GM18517 (cell line): ENCODE measurements at regions not wholly inside any gene's neighbourhood (a gene's known extent, or its start where the extent isn't known, plus 50 kb on each side); places are given as distances from the start of the nearest gene placed in this dataset.
"Not testable (repeated sequence)": the region's sequence is repeated elsewhere in the genome, so short reads cannot be mapped to it uniquely, and the experiment has no call there.

ENCODE experiments used
- ATAC-seq: cut with Tn5 transposase; IDR thresholded peaks from one replicate; pipeline ENCODE4 v1.9.1; 2021; ENCODE audit warnings: mild to moderate bottlenecking, moderate library complexity; ENCODE audit not compliant: unreplicated experiment

GRCh38 chr12:105862163-105862821 is 276.5 kb downstream of the NUAK1 start:
- no peak for ATAC-seq

GRCh38 chr12:105864316-105864715 is 274.4 kb downstream of the NUAK1 start:
- no peak for ATAC-seq

- no peak for ATAC-seq
Observed at GRCh38 chr12:105864901-105865300, 273.9 kb downstream of the NUAK1 start.

GRCh38 chr12:105865886-105866285 is 272.9 kb downstream of the NUAK1 start:
- no peak for ATAC-seq

GRCh38 chr12:105874121-105874520 is 264.6 kb downstream of the NUAK1 start:
- no peak for ATAC-seq

GRCh38 chr12:105876396-105876927 is 262.3 kb downstream of the NUAK1 start:
- no peak for ATAC-seq

GRCh38 chr12:105878964-105879363 is 259.8 kb downstream of the NUAK1 start:
- ATAC-seq = no peak

- ATAC-seq = no peak
Observed at GRCh38 chr12:105880824-105881388, 257.8 kb downstream of the NUAK1 start.

GRCh38 chr12:105882404-105882803 is 256.4 kb downstream of the NUAK1 start:
- no peak for ATAC-seq

GRCh38 chr12:105887131-105887530 is 251.6 kb downstream of the NUAK1 start:
- ATAC-seq = no peak

- ATAC-seq = no peak
Observed at GRCh38 chr12:105888696-105889095, 250.1 kb downstream of the NUAK1 start.

- ATAC-seq = no peak
Observed at GRCh38 chr12:105892362-105892910, 246.3 kb downstream of the NUAK1 start.

- not testable (repeated sequence) for ATAC-seq
Observed at GRCh38 chr12:105895197-105895832, 243.4 kb downstream of the NUAK1 start.

GRCh38 chr12:105897311-105897725 is 241.4 kb downstream of the NUAK1 start:
- no peak for ATAC-seq

- not testable (repeated sequence) for ATAC-seq
Observed at GRCh38 chr12:105898271-105898670, 240.5 kb downstream of the NUAK1 start.

- no peak for ATAC-seq
Observed at GRCh38 chr12:105899589-105899988, 239.2 kb downstream of the NUAK1 start.

GRCh38 chr12:105906561-105906960 is 232.2 kb downstream of the NUAK1 start:
- ATAC-seq = no peak

GRCh38 chr12:105907982-105908381 is 230.8 kb downstream of the NUAK1 start:
- no peak for ATAC-seq

- ATAC-seq = no peak
Observed at GRCh38 chr12:105910030-105910429, 228.7 kb downstream of the NUAK1 start.

GRCh38 chr12:105911966-105912365 is 226.8 kb downstream of the NUAK1 start:
- no peak for ATAC-seq

GRCh38 chr12:105912882-105913678 is 225.7 kb downstream of the NUAK1 start:
- no peak for ATAC-seq
